ENCODE measurements at regions not wholly inside any gene's neighbourhood (a gene's known extent, or its start where the extent isn't known, plus 50 kb on each side); places are given as distances from the start of the nearest gene placed in this dataset.

- no peaks in the 10 kb centered on the region for H4K20me1 ChIP-seq (ENCODE audit: insufficient read depth, low read length)
- no peak overlapping the region for H3K9ac ChIP-seq (ENCODE audit: insufficient read depth, low read length, poor library complexity, severe bottlenecking)
- no peak for TF ChIP-seq CTCF (IDR thresholded peaks at IDR 0.05)
- Mint-ChIP-seq H3K4me1 (no peaks in the 10 kb centered on the region), H3K27ac (no peak overlapping the region), H3K36me3 (no peaks in the 10 kb centered on the region), H3K9me3 (peaks cover 12 to 35% (median 19%) of the 10 kb centered on the region in 7 donors), H3K4me3 (no peak overlapping the region), H3K27me3 (ENCODE audit: low read depth in 3 of 3) (peaks cover 0 to 7% (median 2%) of the 10 kb centered on the region in 3 donors)
- H3K27me3 ChIP-seq (ENCODE audit: control insufficient read depth in 2 of 2, insufficient read depth in 2 of 2, low read length in 2 of 2) = no peaks in the 10 kb centered on the region
- no peak overlapping the region for H3K4me2 ChIP-seq (replicated peaks; ENCODE audit: extremely low read depth, low read length, poor library complexity, severe bottlenecking)
- H3K27ac ChIP-seq (ENCODE audit: low read depth in 1 of 2, low read length in 2 of 2) = no peak overlapping the region
- no peaks in the 10 kb centered on the region for H3K4me1 ChIP-seq (ENCODE audit: control insufficient read depth in 1 of 2, insufficient read depth in 2 of 2, low read length in 2 of 2)
- intact Hi-C loops (cut with micrococcal nuclease) = no loop called here
- no peak for DNase-seq
- no peaks in the 10 kb centered on the region for H3K36me3 ChIP-seq (replicated peaks in 1 of 2; ENCODE audit: control insufficient read depth in 1 of 2, insufficient read depth in 2 of 2, low read length in 2 of 2)
- WGBS (ENCODE audit: insufficient coverage) = no CpG with 5 or more reads among the region's 1 CpG
- H3K4me3 ChIP-seq (replicated peaks in 1 of 3; ENCODE audit: low read depth in 2 of 3, low read length in 3 of 3) = no peak overlapping the region
- no peaks in the 10 kb centered on the region for H3K79me2 ChIP-seq (ENCODE audit: insufficient read depth, low read length)
- H2AFZ ChIP-seq (ENCODE audit: insufficient read depth, low read depth, low read length, poor library complexity, severe bottlenecking) = no peak overlapping the region
- peaks cover 18 to 27% of the 10 kb centered on the region in 2 donors for H3K9me3 ChIP-seq (replicated peaks in 1 of 2; ENCODE audit: control insufficient read depth in 1 of 2, insufficient read depth in 1 of 2, low read length in 2 of 2)
Observed at GRCh38 chr1:209500993-209501392, 82.5 kb upstream of the CAMK1G start.

- Histone ChIP-seq H3K4me1 (ENCODE audit: control insufficient read depth in 1 of 2, insufficient read depth in 2 of 2, low read length in 2 of 2) (no peaks in the 10 kb centered on the region), H3K4me3 (replicated peaks in 1 of 3; ENCODE audit: low read depth in 2 of 3, low read length in 3 of 3) (no peak overlapping the region), H3K9me3 (replicated peaks in 1 of 2; ENCODE audit: control insufficient read depth in 1 of 2, insufficient read depth in 1 of 2, low read length in 2 of 2) (peaks cover 18 to 27% of the 10 kb centered on the region in 2 donors), H3K9ac (ENCODE audit: insufficient read depth, low read length, poor library complexity, severe bottlenecking) (no peak overlapping the region), H3K4me2 (replicated peaks; ENCODE audit: extremely low read depth, low read length, poor library complexity, severe bottlenecking) (no peak overlapping the region), H3K79me2 (ENCODE audit: insufficient read depth, low read length) (no peaks in the 10 kb centered on the region), H3K27ac (ENCODE audit: low read depth in 1 of 2, low read length in 2 of 2) (no peak overlapping the region), H3K27me3 (ENCODE audit: control insufficient read depth in 2 of 2, insufficient read depth in 2 of 2, low read length in 2 of 2) (no peaks in the 10 kb centered on the region), H4K20me1 (ENCODE audit: insufficient read depth, low read length) (no peaks in the 10 kb centered on the region), H3K36me3 (replicated peaks in 1 of 2; ENCODE audit: control insufficient read depth in 1 of 2, insufficient read depth in 2 of 2, low read length in 2 of 2) (no peaks in the 10 kb centered on the region), H2AFZ (ENCODE audit: insufficient read depth, low read depth, low read length, poor library complexity, severe bottlenecking) (no peak overlapping the region)
- Mint-ChIP-seq H3K27ac (no peak overlapping the region), H3K36me3 (no peaks in the 10 kb centered on the region), H3K4me1 (no peaks in the 10 kb centered on the region), H3K4me3 (no peak overlapping the region), H3K27me3 (ENCODE audit: low read depth in 3 of 3) (peaks cover 0 to 7% (median 2%) of the 10 kb centered on the region in 3 donors), H3K9me3 (peaks cover 9 to 22% (median 16%) of the 10 kb centered on the region in 7 donors)
- intact Hi-C loops (cut with micrococcal nuclease) = no loop called here
- DNase-seq = no peak
- WGBS (ENCODE audit: insufficient coverage) = no CpG with 5 or more reads among the region's 1 CpG
- TF ChIP-seq CTCF (IDR thresholded peaks at IDR 0.05) = no peak
Observed at GRCh38 chr1:209503196-209503595, 80.3 kb upstream of the CAMK1G start.
